ENCODE measurements at regions not wholly inside any gene's neighbourhood (a gene's known extent, or its start where the extent isn't known, plus 50 kb on each side); places are given as distances from the start of the nearest gene placed in this dataset.

DNA sequence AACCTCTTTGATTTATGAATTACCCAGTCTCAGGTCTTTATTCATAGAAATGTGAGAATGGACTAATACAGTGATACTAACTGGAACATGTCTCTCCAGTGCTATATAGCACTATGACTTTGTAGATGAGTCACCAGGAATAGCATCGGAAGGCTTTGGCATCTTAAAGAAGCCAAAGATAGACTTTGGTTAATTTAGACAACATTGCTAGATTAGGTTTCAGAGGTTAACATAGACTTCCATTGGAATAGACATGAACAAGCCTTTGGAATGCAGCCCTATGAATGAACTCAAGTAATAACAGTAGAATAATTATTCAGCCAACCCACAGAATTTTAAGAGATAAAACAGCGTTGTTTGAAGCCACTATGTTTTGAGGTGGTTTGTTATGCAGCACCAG, 169.2 kb downstream of the HGF start:
- no peaks in the 10 kb centered on the region for H3K9me3 ChIP-seq (ENCODE audit: insufficient read depth, low read depth, low read length)
- DNase-seq = no peak
- no CpG with 5 or more reads among the region's 2 CpGs for WGBS (ENCODE audit: extremely low coverage, insufficient coverage, insufficient read length)

GRCh38 chr7:81598951-81599350, 170.9 kb downstream of the HGF start:
- no CpG with 5 or more reads among the region's 1 CpG for WGBS (ENCODE audit: extremely low coverage, insufficient coverage, insufficient read length)
- H3K27ac ChIP-seq (ENCODE audit: low read depth, low read length) = no peak overlapping the region
- H2AFZ ChIP-seq (ENCODE audit: insufficient read depth, low read length, poor library complexity) = no peak overlapping the region
- no peak overlapping the region for H3K23ac ChIP-seq (ENCODE audit: low read length)
- peaks cover 0 to under 1% of the 10 kb centered on the region in 2 experiments for H3K4me1 ChIP-seq (ENCODE audit: control insufficient read depth in 1 of 2, insufficient read depth in 2 of 2, low read length in 2 of 2)
- no peak for DNase-seq
- H3K14ac ChIP-seq (ENCODE audit: low read length) = no peak overlapping the region
- H2BK120ac ChIP-seq (ENCODE audit: insufficient read depth, low read length, poor library complexity) = no peak overlapping the region
- H3K4me3 ChIP-seq (ENCODE audit: low read depth, low read length) = no peak overlapping the region
- H3K9me3 ChIP-seq (ENCODE audit: insufficient read depth, low read depth, low read length) = no peaks in the 10 kb centered on the region
- H3K79me2 ChIP-seq (ENCODE audit: control insufficient read depth, insufficient read depth, low read length, poor library complexity) = no peaks in the 10 kb centered on the region
- H2BK12ac ChIP-seq (ENCODE audit: low read length) = no peak overlapping the region
- no peak overlapping the region for H4K91ac ChIP-seq (ENCODE audit: low read depth, low read length)
- no peak overlapping the region for H2BK5ac ChIP-seq (ENCODE audit: low read depth, low read length, poor library complexity)
- no peaks in the 10 kb centered on the region for H3K36me3 ChIP-seq (ENCODE audit: control insufficient read depth in 1 of 2, insufficient read depth in 2 of 2, low read length in 2 of 2)
- H3K4me2 ChIP-seq (ENCODE audit: low read length) = no peak overlapping the region
- no peak overlapping the region for H3K18ac ChIP-seq (ENCODE audit: low read length)
- no peak overlapping the region for H2AK5ac ChIP-seq (ENCODE audit: low read length)
- no peaks in the 10 kb centered on the region for H3K79me1 ChIP-seq (ENCODE audit: low read length)
- no peak overlapping the region for H3K4ac ChIP-seq (ENCODE audit: low read depth, low read length)
- no peak overlapping the region for H4K12ac ChIP-seq (ENCODE audit: low read depth, low read length)
- no peaks in the 10 kb centered on the region for H3K27me3 ChIP-seq (ENCODE audit: insufficient read depth, low read length)
- no peak overlapping the region for H3K9ac ChIP-seq (ENCODE audit: low read length)
- no peak overlapping the region for H4K8ac ChIP-seq (ENCODE audit: low read depth, low read length)

More for the DNA sequence above, 169.2 kb downstream of the HGF start:
- H2BK5ac ChIP-seq (ENCODE audit: low read depth, low read length, poor library complexity) = no peak overlapping the region
- no peak overlapping the region for H2BK120ac ChIP-seq (ENCODE audit: insufficient read depth, low read length, poor library complexity)
- no peak overlapping the region for H4K91ac ChIP-seq (ENCODE audit: low read depth, low read length)
- H2AK5ac ChIP-seq (ENCODE audit: low read length) = no peak overlapping the region
- no peak overlapping the region for H3K14ac ChIP-seq (ENCODE audit: low read length)
- H3K27ac ChIP-seq (ENCODE audit: low read depth, low read length) = no peak overlapping the region
- no peaks in the 10 kb centered on the region for H3K36me3 ChIP-seq (ENCODE audit: control insufficient read depth in 1 of 2, insufficient read depth in 2 of 2, low read length in 2 of 2)
- no peak overlapping the region for H4K12ac ChIP-seq (ENCODE audit: low read depth, low read length)
- H2BK12ac ChIP-seq (ENCODE audit: low read length) = no peak overlapping the region
- no peak overlapping the region for H3K23ac ChIP-seq (ENCODE audit: low read length)
- H3K27me3 ChIP-seq (ENCODE audit: insufficient read depth, low read length) = no peaks in the 10 kb centered on the region
- no peak overlapping the region for H3K4ac ChIP-seq (ENCODE audit: low read depth, low read length)
- H3K9ac ChIP-seq (ENCODE audit: low read length) = no peak overlapping the region
- no peak overlapping the region for H3K4me2 ChIP-seq (ENCODE audit: low read length)
- H4K8ac ChIP-seq (ENCODE audit: low read depth, low read length) = no peak overlapping the region
- H3K4me3 ChIP-seq (ENCODE audit: low read depth, low read length) = no peak overlapping the region
- no peak overlapping the region for H3K18ac ChIP-seq (ENCODE audit: low read length)
- no peaks in the 10 kb centered on the region for H3K79me2 ChIP-seq (ENCODE audit: control insufficient read depth, insufficient read depth, low read length, poor library complexity)
- peaks cover 0 to 2% of the 10 kb centered on the region in 2 experiments for H3K4me1 ChIP-seq (ENCODE audit: control insufficient read depth in 1 of 2, insufficient read depth in 2 of 2, low read length in 2 of 2)
- H2AFZ ChIP-seq (ENCODE audit: insufficient read depth, low read length, poor library complexity) = no peak overlapping the region
- no peaks in the 10 kb centered on the region for H3K79me1 ChIP-seq (ENCODE audit: low read length)

GRCh38 chr7:81594767-81595166, 175.1 kb downstream of the HGF start:
- H3K79me1 ChIP-seq (ENCODE audit: low read length) = no peaks in the 10 kb centered on the region
- H3K4me3 ChIP-seq (ENCODE audit: low read depth, low read length) = no peak overlapping the region
- H3K36me3 ChIP-seq (ENCODE audit: control insufficient read depth in 1 of 2, insufficient read depth in 2 of 2, low read length in 2 of 2) = no peaks in the 10 kb centered on the region
- H4K8ac ChIP-seq (ENCODE audit: low read depth, low read length) = no peak overlapping the region
- no peak overlapping the region for H2BK12ac ChIP-seq (ENCODE audit: low read length)
- no peak overlapping the region for H4K91ac ChIP-seq (ENCODE audit: low read depth, low read length)
- no peak overlapping the region for H3K4ac ChIP-seq (ENCODE audit: low read depth, low read length)
- H3K14ac ChIP-seq (ENCODE audit: low read length) = no peak overlapping the region
- no peaks in the 10 kb centered on the region for H3K27me3 ChIP-seq (ENCODE audit: insufficient read depth, low read length)
- no peak overlapping the region for H3K9ac ChIP-seq (ENCODE audit: low read length)
- no peak overlapping the region for H3K27ac ChIP-seq (ENCODE audit: low read depth, low read length)
- no peak overlapping the region for H3K18ac ChIP-seq (ENCODE audit: low read length)
- WGBS (ENCODE audit: extremely low coverage, insufficient coverage, insufficient read length) = no CpG with 5 or more reads among the region's 1 CpG
- H3K4me2 ChIP-seq (ENCODE audit: low read length) = no peak overlapping the region
- H2AK5ac ChIP-seq (ENCODE audit: low read length) = no peak overlapping the region
- no peak overlapping the region for H2BK5ac ChIP-seq (ENCODE audit: low read depth, low read length, poor library complexity)
- no peaks in the 10 kb centered on the region for H3K79me2 ChIP-seq (ENCODE audit: control insufficient read depth, insufficient read depth, low read length, poor library complexity)
- H2BK120ac ChIP-seq (ENCODE audit: insufficient read depth, low read length, poor library complexity) = no peak overlapping the region
- no peak for DNase-seq
- no peaks in the 10 kb centered on the region for H3K9me3 ChIP-seq (ENCODE audit: insufficient read depth, low read depth, low read length)
- no peak overlapping the region for H2AFZ ChIP-seq (ENCODE audit: insufficient read depth, low read length, poor library complexity)
- H4K12ac ChIP-seq (ENCODE audit: low read depth, low read length) = no peak overlapping the region
- H3K23ac ChIP-seq (ENCODE audit: low read length) = no peak overlapping the region
- H3K4me1 ChIP-seq (ENCODE audit: control insufficient read depth in 1 of 2, insufficient read depth in 2 of 2, low read length in 2 of 2) = no peaks in the 10 kb centered on the region

- Histone ChIP-seq H3K27ac (ENCODE audit: low read depth, low read length) (no peak overlapping the region), H3K18ac (ENCODE audit: low read length) (no peak overlapping the region), H4K8ac (ENCODE audit: low read depth, low read length) (no peak overlapping the region), H3K4me2 (ENCODE audit: low read length) (no peak overlapping the region), H3K79me2 (ENCODE audit: control insufficient read depth, insufficient read depth, low read length, poor library complexity) (no peaks in the 10 kb centered on the region), H3K79me1 (ENCODE audit: low read length) (no peaks in the 10 kb centered on the region), H3K9me3 (ENCODE audit: insufficient read depth, low read depth, low read length) (no peaks in the 10 kb centered on the region), H3K36me3 (ENCODE audit: control insufficient read depth in 1 of 2, insufficient read depth in 2 of 2, low read length in 2 of 2) (no peaks in the 10 kb centered on the region), H2AFZ (ENCODE audit: insufficient read depth, low read length, poor library complexity) (no peak overlapping the region), H3K27me3 (ENCODE audit: insufficient read depth, low read length) (no peaks in the 10 kb centered on the region), H3K14ac (ENCODE audit: low read length) (no peak overlapping the region), H3K9ac (ENCODE audit: low read length) (no peak overlapping the region), H4K12ac (ENCODE audit: low read depth, low read length) (no peak overlapping the region), H2BK12ac (ENCODE audit: low read length) (no peak overlapping the region), H2BK5ac (ENCODE audit: low read depth, low read length, poor library complexity) (no peak overlapping the region), H3K4me3 (ENCODE audit: low read depth, low read length) (no peak overlapping the region), H3K4me1 (ENCODE audit: control insufficient read depth in 1 of 2, insufficient read depth in 2 of 2, low read length in 2 of 2) (no peaks in the 10 kb centered on the region), H2BK120ac (ENCODE audit: insufficient read depth, low read length, poor library complexity) (no peak overlapping the region), H4K91ac (ENCODE audit: low read depth, low read length) (no peak overlapping the region), H3K23ac (ENCODE audit: low read length) (no peak overlapping the region), H2AK5ac (ENCODE audit: low read length) (no peak overlapping the region), H3K4ac (ENCODE audit: low read depth, low read length) (no peak overlapping the region)
- no CpG with 5 or more reads among the region's 5 CpGs for WGBS (ENCODE audit: extremely low coverage, insufficient coverage, insufficient read length)
- DNase-seq = no peak
These were observed 179.7 kb downstream of the HGF start for GRCh38 chr7:81590131-81590530.
